Neural progenitor cell (in vitro differentiated cells): ENCODE measurements at regions not wholly inside any gene's neighbourhood (a gene's known extent, or its start where the extent isn't known, plus 50 kb on each side); places are given as distances from the start of the nearest gene placed in this dataset.

ENCODE experiments used
- CTCF ChIP-seq: fragments of 200-600 bp; sonication (generic); IDR thresholded peaks from 2 replicates; pipeline ENCODE4 v1.5.1; 2017; ENCODE audit warnings: antibody characterized with exemption, mild to moderate bottlenecking
- EZH2 ChIP-seq: fragments of 200-600 bp; sonication (generic); IDR thresholded peaks from 2 replicates; pipeline ENCODE4 v1.6.1; 2017; ENCODE audit warnings: antibody characterized with exemption, mild to moderate bottlenecking, moderate library complexity
- EZH2phosphoT487 ChIP-seq: fragments of 200-600 bp; sonication (generic); IDR thresholded peaks from 2 replicates; pipeline ENCODE4 v1.6.1; 2017; ENCODE audit warnings: antibody characterized with exemption

- no peak for TF ChIP-seq CTCF
- no peak for TF ChIP-seq EZH2phosphoT487
- TF ChIP-seq EZH2: no peak
Observed at GRCh38 chr13:50493683-50494082, 349.8 kb downstream of the DLEU7 start.
